BE2C (cell line): ENCODE measurements at regions not wholly inside any gene's neighbourhood (a gene's known extent, or its start where the extent isn't known, plus 50 kb on each side); places are given as distances from the start of the nearest gene placed in this dataset.

ENCODE experiments used
- DNase-seq: peaks from one replicate; pipeline ENCODE4 v3.0.0-alpha.2; 2020
- H3K27me3 ChIP-seq: fragments of 250-450 bp; sonication (Bioruptor Pico); 2 replicates; pipeline ENCODE4 v1.5.1; 2020; ENCODE audit warnings: mild to moderate bottlenecking
- H3K36me3 ChIP-seq: fragments of 250-450 bp; sonication (Bioruptor Pico); 2 replicates; pipeline ENCODE4 v1.5.1; 2020; ENCODE audit warnings: mild to moderate bottlenecking
- H3K4me1 ChIP-seq: fragments of 250-450 bp; sonication (Bioruptor Pico); 2 replicates; pipeline ENCODE4 v1.5.1; 2020
- H3K4me3 ChIP-seq: 2 replicates; pipeline ENCODE4 v1.5.1; 2011; ENCODE audit warnings: low read depth, low read length
- H3K9me3 ChIP-seq: fragments of 250-450 bp; sonication (Bioruptor Pico); 2 replicates; pipeline ENCODE4 v1.5.1; 2020
- TF ChIP-seq, protein P1 (sequence below): IDR thresholded peaks from 2 replicates; pipeline ENCODE4 v1.5.1; 2012; ENCODE audit warnings: mild to moderate bottlenecking, low read depth, low read length

DNA sequence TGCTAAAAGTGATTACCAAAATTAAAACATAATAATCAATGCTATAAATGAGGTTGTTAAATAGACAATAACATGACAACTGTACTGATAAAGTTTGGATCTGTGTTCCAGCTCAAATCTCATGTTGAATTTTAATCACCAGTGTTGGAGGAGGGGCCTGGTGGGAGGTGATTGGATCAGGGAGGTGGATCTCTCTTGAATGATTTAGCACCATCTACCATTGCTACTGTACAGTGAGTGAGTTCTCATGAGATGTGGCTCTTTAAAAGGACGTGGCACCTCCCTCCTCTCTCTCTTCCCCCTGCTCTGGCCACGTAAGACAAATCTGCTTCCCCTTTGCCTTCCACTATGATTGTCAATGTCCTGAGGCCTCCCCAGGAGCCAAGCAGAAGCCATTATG lies 77.5 kb downstream of the HTR5A start:
- H3K36me3 ChIP-seq: no peaks in the 10 kb centered on the region
- DNase-seq: no peak
- TF ChIP-seq, protein P1, sequence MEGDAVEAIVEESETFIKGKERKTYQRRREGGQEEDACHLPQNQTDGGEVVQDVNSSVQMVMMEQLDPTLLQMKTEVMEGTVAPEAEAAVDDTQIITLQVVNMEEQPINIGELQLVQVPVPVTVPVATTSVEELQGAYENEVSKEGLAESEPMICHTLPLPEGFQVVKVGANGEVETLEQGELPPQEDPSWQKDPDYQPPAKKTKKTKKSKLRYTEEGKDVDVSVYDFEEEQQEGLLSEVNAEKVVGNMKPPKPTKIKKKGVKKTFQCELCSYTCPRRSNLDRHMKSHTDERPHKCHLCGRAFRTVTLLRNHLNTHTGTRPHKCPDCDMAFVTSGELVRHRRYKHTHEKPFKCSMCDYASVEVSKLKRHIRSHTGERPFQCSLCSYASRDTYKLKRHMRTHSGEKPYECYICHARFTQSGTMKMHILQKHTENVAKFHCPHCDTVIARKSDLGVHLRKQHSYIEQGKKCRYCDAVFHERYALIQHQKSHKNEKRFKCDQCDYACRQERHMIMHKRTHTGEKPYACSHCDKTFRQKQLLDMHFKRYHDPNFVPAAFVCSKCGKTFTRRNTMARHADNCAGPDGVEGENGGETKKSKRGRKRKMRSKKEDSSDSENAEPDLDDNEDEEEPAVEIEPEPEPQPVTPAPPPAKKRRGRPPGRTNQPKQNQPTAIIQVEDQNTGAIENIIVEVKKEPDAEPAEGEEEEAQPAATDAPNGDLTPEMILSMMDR: no peak
- H3K9me3 ChIP-seq: no peaks in the 10 kb centered on the region
- no peak overlapping the region for H3K4me3 ChIP-seq
- no peaks in the 10 kb centered on the region for H3K4me1 ChIP-seq
- peaks cover 33% of the 10 kb centered on the region for H3K27me3 ChIP-seq

DNA sequence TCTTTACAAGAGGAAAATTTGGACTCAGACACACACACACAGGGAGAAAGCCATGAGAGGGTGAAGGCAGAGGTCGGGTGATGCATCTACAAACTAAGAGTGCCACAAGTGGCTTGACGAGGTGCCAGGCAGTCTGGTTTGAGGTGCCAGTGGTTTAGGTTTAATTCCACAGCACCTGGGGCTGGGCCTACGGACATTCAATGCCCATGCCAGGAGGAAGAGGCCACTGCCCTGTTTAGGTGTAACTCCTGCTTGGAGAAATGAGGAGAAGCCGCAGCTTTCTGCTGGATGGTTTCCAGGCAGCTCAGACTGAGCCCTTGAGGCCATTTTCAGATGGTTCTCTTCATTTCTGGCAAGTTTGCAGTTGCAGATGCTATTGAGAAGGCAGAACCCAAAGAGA lies 83.6 kb downstream of the HTR5A start:
- no peaks in the 10 kb centered on the region for H3K4me1 ChIP-seq
- no peaks in the 10 kb centered on the region for H3K36me3 ChIP-seq
- TF ChIP-seq, protein P1: no peak
- DNase-seq: no peak
- no peak overlapping the region for H3K4me3 ChIP-seq
- H3K27me3 ChIP-seq: peaks cover 13% of the 10 kb centered on the region
- H3K9me3 ChIP-seq: no peaks in the 10 kb centered on the region

DNA sequence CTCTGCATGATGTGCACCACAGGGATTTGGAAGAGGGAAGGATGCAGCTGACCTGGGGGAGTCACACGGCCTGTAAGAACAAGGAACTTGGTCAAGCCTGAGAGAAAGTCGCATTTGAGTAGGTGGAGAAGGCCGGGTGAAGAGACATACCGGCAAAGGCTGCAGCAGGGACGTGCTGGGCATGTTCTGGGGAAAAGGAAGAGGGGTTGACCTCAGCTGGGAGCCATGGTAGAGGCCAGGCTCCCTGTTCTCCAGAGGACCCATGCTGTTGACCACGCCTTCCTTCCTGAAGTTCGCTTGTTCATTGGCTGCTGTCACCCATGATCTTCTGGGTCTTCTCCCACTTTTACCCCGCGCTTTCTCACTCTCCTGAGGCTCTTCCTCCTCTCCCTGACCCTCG lies 84.5 kb downstream of the HTR5A start:
- DNase-seq: no peak
- Histone ChIP-seq H3K4me1 (no peaks in the 10 kb centered on the region), H3K36me3 (no peaks in the 10 kb centered on the region), H3K9me3 (no peaks in the 10 kb centered on the region), H3K4me3 (no peak overlapping the region), H3K27me3 (peaks cover 9% of the 10 kb centered on the region)
- TF ChIP-seq, protein P1: no peak

DNA sequence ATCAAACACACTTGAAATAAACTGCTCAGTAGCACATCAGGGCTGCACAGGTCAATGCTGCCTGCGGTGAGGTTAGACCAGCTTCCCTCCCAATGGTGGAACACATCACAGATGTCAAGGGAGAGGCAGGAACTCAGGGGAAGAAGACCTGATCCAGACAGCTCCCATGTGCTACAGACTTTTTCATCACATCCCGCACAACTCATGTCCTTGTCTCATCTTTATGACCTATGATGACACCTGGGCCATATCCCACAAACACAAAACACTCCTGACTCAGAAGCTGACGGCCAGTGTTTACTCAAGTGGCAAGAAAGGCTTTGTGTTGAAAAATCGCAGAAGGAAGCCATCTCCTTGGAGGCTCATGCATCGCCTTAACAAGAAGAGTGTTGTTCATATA lies 91.6 kb downstream of the HTR5A start:
- Histone ChIP-seq H3K9me3 (no peaks in the 10 kb centered on the region), H3K4me3 (no peak overlapping the region), H3K36me3 (no peaks in the 10 kb centered on the region), H3K4me1 (no peaks in the 10 kb centered on the region), H3K27me3 (peaks cover 8% of the 10 kb centered on the region; the same call in 1 of the 2 replicates)
- TF ChIP-seq, protein P1: no peak
- DNase-seq: no peak

DNA sequence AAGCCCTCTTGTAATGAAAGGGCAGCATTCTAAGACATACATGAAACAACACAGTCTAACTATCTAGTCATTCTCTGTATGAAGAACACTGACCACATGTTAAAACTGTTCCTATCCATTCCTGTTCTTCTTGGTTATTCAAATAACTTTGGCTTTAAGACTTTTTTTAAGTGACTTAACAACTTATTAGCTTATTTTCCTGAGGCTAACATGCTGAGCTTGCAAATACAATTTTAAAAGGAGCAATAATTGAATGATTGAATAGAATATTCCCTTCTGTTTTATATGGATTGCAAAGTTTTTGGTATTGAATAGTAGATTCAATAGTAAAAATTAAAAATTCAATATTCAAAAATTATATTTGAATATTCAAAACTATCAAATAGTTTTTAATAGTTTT lies 92.3 kb downstream of the HTR5A start:
- Histone ChIP-seq H3K36me3 (no peaks in the 10 kb centered on the region), H3K9me3 (no peaks in the 10 kb centered on the region), H3K27me3 (peaks cover 8% of the 10 kb centered on the region; the same call in 1 of the 2 replicates), H3K4me1 (no peaks in the 10 kb centered on the region), H3K4me3 (no peak overlapping the region)
- TF ChIP-seq, protein P1: no peak
- no peak for DNase-seq

DNA sequence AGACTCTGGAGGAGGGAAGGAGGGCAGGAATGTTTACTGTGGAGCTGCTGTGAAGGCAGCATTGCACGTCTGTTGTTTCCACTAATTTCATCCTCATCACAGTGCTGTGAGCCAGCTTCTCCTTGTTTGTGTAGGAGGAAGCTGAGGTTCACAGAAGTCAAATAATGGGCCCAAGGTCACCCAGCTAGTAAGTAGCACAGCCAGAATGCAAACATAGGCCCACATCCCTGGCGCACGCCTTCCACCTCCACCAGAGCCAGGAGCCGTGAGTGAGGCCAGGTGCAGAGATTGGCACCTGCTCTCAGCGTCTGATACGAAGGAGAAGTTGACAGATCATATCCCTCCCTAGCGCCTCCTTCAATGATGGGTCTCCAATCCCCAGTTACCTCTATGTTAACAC lies 93.6 kb downstream of the HTR5A start:
- no peak overlapping the region for H3K4me3 ChIP-seq
- H3K36me3 ChIP-seq: no peaks in the 10 kb centered on the region
- no peaks in the 10 kb centered on the region for H3K4me1 ChIP-seq
- DNase-seq: no peak
- TF ChIP-seq, protein P1: no peak
- no peaks in the 10 kb centered on the region for H3K9me3 ChIP-seq
- peaks cover 8% of the 10 kb centered on the region; the same call in 1 of the 2 replicates for H3K27me3 ChIP-seq
